Fibroblast of peridontal ligament (primary cell): ENCODE measurements at regions not wholly inside any gene's neighbourhood (a gene's known extent, or its start where the extent isn't known, plus 50 kb on each side); places are given as distances from the start of the nearest gene placed in this dataset.
"Not testable (repeated sequence)": the region's sequence is repeated elsewhere in the genome, so short reads cannot be mapped to it uniquely, and the experiment has no call there.

Source experiments
- DNase-seq: peaks from one replicate; pipeline ENCODE4 v3.0.0-alpha.2; 2010; ENCODE audit errors: extremely low read depth

DNA sequence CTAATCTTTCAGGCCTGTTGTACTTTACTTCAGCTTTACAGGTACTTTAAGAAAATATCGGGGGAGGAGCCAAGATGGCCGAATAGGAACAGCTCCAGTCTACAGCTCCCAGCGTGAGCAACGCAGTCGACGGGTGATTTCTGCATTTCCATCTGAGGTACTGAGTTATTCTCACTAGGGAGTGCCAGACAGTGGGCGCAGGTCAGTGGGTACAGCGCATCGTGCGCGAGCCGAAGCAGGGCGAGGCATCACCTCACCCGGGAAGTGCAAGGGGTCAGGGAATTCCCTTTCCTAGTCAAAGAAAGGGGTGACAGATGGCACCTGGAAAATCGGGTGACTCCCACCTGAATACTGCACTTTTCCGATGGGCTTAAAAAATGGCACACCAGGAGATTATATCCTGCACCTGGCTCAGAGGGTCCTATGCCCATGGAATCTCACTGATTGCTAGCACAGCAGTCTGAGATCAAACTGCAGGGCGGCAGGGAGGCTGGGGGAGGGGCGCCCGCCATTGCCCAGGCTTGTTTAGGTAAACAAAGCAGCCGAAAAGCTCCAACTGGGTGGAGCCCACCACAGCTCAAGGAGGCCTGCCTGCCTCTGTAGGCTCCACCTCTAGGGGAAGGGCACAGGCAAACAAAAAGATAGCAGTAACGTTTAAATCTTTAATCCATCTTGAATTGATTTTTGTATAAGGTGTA lies 1185.4 kb upstream of the LRRN3 start:
- DNase-seq: not testable (repeated sequence)

DNA sequence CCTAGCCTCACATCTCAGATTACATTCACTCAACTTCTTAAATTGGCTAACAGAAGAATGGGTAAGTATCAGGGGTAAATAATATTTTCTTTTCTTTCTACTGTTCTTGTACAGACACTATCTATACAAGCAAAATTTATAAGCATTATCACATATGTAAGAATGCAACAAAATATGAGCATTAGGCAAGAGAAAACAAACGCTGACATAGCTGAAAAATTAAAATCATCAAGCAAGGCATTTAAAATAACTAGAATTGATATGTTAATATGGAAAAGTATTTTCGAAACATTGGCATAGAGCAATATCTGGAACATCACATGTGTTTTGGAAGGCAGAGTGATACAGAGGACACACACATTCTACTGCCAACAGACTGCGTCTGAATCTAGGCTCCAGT lies 1175.3 kb upstream of the LRRN3 start:
- DNase-seq: no peak

DNA sequence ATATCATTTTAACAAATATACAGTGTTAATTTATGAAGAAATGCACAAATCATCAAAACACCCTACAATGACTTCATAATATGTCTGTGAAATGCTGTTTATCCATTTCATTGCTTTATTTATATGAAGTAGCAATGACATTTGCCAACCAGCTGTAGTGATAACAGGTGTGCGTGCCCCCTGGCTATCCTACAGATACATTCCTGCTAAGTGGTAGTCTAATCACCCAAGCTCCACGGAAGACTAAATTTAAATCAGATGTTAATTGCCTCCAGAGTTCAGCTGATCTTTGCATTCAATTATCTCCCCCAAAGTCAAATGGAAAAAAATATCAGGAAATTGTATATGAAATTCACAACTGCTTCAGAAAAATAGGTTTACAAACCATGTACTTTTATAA lies 1164.2 kb upstream of the LRRN3 start:
- no peak for DNase-seq

DNA sequence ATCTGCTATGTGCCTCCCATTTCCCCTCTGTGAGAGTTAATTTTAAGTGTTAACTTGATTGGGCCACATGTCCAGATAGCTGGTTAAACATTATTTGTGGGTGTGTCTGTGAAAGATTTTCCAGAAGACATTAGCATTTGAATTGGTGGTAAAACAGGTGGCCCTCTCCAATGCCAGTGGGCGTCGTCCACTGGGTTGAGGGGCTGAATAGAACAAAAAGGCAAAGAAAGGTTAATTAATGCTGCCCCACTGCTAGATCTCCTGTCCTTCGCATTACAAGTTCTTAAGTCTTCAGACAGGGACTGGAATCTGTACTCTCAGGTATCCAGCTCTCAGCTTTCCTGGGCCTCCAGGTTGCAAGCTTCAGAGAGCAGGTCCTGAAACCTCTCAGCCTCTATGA lies 1160.9 kb upstream of the LRRN3 start:
- DNase-seq: no peak

DNA sequence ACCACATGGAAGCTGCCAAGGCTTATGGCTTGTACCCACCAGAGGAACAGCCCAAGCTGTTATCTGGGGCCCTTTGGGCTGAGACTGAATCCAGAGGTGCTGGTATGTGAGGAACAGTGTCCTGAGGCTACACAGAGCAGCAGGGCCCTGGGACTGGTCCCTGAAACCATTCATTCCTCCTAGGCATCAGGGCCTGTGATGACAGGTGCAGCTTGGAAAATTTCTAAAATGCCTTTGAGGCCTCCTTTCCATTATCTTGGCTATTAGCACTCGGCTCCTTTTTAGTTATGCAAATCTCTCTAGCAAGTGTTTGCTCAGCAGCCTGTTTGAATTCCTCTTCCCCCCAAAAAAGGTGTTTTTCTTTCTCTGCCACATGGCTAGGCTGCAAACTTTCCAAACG lies 1151.7 kb upstream of the LRRN3 start:
- no peak for DNase-seq

DNA sequence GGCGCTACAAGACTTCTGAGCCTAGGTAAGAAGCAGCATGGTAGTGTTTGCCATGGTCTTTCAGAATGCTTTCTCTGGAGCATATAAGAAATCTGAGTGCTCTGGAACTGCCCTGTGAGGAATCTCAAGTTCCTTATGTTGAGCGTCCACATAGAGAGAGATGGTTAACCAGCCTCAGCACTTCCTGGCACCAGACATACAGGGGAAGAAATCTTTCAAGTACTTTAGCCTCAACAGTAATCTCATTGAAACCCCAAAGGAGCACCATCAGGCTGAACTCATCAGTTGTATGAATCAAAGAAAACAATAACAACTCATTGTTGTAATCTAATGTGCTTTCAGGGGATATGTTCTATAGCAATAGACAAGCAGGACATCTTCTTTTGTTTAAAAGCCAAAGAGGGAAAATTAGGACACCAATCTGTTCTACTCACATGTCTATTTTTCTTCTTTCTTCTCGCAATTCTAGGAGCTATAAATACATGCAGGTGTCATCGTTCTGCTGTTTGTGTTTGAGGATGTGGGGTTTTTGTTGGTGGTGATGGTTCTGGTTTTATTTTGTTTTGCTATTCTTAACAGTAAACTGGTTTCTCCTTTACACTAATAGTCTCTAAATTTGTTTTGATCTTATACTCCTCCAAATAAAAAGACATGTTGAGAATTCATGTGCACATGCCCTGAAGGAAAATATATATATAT lies 1145.0 kb upstream of the LRRN3 start:
- no peak for DNase-seq

DNA sequence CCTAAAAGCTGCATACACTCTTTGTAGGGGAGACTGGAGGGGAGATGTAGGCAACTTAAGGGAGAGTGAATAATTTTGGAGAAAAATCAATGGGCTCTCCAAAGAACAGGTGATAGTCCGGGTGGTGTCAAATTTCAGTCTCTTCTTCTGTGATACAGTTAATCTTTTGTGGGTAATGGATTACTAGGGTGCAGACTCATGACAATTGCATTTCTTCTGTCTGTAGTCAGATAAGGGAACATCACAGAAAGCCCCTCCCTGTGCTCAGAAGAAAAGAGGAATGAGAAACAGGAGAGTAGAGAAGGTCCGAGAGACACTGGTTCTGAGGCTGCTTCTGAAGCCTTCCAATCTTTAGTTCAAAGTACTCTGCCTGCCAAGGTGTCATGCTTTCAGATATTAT lies 1140.7 kb upstream of the LRRN3 start:
- no peak for DNase-seq

DNA sequence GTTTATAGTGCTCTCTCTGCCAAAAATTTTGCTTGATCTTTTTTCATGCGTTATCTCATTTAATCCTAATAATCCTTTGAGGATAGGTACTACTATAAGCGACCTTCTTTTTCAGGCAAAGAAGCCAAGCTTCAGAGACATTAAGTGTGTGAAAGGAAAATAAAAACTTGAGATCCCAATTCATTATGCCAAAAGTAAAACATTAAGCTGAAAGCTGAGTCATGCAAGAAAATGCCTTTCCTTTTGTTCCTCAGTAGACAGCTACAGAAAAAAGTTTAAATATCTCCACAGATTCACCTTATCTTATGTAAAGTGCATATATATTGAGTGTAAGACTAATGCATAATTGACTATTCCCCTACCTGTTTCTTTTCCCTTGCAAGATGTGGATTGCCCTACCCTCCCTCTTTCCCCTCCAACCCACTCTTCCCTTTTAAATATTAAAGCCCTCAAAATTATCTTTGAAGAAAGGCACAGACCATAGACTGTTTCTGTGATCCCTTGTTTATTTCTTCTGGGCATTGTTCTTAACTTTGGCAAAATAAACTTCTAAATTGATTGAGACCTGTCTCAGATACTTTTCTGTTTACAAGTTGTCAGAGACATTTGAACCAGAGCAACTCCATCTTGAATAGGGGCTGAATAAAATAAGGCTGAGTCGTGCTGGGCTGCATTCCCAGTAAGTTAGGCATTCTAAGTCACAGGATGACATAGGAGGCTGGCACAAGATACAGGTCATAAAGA lies 1139.9 kb upstream of the LRRN3 start:
- DNase-seq: no peak

DNA sequence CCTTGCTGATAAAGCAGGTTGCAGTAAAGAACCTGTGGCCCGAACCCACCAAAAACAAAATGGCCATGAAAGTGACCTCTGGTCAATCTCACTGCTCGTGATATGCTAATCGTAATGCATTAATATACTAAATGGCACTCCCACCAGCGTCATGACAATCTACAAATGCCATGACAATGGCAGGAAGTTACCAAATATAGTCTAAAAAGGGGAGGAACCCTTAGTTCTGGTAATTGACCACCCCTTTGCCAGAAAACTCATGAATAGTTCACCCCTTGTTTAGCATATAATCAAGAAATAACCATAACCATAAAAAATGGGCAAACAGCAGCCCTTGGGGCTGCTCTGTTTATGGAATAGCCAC lies 1139.4 kb upstream of the LRRN3 start:
- no peak for DNase-seq

DNA sequence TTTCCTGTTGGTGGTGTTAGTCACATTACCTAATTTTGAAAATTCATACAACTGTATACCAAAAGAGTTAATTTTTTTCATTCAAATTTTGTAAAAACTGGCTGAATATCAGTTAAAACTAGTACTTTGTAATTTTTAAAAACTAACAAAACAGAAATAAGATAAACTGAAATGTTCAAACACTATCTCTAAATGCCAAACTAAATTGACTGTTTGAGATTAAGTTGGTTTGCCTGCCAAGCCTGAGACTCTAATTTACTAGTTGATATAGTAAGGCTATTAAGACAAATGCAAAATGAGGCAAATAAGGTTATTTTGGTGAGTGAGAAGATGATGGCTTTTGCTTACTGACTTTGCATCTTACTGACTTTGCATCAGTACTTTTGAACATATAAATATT lies 1134.9 kb upstream of the LRRN3 start:
- no peak for DNase-seq

DNA sequence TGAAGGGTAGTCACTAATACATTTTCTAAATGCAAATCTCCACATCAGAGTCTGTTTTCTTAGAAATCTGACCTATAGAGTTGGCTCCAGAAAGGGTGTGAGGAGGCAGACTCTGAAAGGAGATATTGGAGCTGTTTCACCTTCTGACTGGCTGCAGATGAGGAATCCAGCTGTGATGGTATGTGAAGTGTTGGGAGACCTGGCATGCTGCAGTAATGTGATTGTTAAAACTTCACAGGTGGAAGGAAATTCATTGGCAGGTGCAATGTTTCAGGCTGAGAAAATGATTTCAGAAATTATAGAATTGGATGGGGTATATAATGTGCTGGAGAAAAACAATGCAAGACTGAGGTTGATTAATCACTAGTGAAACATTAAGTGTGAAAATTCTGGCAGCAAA lies 1134.0 kb upstream of the LRRN3 start:
- DNase-seq: no peak

DNA sequence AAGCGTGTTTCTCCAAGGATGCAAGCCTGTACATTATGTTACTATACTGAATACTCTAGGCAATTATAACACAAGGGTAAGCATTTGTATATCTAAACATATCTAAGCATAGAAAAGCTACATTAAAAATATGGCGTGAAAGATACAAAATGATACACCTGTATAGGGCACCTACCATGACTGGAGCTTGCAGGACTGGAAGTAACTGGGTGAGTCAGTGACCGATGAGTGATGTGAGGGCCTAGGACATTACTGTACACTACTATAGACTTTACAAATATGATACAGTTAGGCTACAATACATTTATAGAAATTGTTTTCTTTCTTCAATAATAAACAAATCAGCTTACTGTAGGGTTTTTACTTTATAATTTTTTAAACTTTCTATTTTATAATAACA lies 1127.2 kb upstream of the LRRN3 start:
- DNase-seq: no peak

DNA sequence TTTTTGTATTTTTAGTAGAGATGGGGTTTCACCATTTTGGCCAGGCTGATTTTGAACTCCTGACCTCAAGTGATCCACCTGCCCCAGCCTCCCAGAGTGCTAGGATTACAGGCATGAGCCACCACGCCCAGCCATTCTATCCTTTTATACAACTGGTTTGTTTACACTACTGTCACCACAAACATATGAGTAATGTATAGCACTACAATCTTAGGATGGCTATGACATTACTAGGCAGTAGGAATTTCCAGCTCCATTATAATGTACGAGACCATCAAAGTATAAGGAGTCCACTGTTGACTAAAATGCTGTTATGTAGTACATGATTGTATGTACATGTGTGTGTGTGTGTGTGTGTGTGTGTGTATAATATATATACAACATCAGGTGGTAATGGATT lies 1126.1 kb upstream of the LRRN3 start:
- DNase-seq: no peak

DNA sequence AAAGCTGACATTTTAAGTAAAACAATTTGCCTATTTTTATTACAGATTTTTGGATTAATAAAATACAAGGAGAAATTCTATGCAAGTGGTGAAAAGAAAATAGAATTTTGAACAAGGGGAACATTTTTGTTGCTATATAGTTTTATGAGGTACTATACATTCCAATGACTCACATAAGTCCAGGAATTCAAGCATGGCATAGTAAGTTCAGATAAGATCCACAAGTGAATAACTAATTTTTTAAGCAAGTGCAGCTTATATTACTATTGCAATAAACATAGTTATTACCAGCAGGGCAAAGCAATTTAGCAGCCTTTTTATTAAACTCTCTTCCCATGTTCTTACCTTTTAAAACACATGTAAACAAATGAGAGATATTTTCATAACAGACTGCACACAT lies 1123.5 kb upstream of the LRRN3 start:
- DNase-seq: no peak

DNA sequence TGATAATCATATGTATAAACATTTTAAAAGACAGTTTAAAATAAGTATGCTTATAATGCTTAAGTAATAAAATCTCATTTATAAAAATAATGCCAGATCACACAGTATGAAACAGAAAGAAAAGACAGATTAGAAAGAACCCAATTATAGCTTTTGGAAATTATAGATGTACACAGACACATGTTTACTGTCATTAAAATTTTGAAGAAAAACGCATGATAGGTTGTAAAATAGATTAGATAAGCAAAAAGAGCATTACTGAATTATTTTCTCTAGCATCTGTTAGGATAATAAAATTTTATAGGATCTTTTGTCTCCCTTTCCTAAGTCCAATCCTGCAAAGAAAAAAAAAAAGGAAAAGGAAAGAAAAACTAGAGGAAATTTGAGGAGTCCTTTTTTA lies 1107.3 kb upstream of the LRRN3 start:
- DNase-seq: no peak

DNA sequence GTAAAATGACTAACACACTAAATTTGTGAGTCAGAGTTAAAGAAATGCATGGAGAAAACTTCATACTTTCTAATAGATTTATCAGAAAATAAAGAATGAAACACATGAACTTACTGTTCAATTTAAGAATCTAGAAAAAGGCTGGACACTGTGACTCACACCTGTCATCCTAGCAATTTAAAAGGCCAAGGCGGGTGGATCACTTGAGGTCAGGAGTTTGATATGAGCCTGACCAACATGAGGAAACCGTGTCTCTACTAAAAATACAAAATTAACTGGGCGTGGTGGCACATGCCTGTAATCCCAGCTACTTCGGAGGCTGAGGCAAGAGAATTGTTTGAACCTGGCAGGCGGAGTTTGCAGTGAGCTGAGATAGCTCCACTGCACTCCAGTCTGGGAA lies 1106.2 kb upstream of the LRRN3 start:
- no peak for DNase-seq

DNA sequence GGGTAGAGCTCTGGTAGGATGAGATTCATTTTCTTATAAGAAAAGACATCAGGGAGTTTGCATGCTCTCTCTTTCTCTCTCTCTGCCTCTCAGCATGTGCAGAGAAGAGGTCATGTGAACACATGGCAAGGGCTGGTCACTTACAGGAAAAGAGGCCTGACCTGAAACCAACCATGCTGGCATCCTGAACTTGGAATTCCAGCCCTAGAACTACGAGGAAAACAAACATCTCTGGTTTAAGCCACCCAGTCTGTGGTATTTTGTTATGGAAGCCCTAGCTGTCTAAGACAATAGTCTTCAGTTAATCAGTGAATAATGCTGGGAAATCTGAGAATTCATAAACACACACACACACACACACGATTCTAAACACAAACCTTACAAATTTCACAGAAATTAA lies 1104.2 kb upstream of the LRRN3 start:
- DNase-seq: no peak

DNA sequence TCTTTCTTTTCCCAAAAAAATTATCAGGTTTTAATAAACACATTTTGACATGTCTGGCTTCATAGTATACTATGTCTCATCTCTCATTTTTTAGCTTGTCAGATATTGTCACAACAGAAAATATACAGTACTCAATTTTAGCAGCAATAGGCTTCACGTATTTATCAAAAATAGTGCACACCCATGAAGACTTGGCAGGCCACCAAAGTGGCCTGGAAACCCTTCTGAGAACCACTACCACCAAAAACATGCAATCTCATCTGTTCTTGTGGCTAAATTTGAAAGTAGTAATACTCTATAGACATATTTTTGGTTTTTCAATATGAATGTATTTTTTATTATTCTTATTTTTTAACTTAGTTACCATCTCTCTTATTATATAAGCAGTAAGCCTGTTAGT lies 1094.5 kb upstream of the LRRN3 start:
- no peak for DNase-seq

DNA sequence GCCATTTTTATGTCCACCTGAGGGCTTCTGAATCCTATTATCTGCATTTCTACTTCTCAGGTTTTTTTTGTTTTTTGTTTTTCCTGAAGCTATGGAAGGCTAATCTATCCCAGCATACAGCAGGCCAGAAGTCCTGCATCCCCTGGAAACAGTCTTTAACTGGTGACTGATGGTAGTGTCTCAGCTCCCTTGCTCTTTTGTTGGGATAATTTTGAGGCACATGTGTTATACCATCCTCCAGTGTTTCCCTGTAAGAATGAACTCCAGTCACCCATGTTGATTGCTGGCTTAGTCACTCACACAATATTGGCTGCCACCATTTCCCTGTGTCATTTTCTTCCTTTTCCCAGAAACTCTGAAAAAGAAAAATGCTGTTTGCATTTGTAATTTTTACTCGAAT lies 1094.0 kb upstream of the LRRN3 start:
- DNase-seq: no peak

DNA sequence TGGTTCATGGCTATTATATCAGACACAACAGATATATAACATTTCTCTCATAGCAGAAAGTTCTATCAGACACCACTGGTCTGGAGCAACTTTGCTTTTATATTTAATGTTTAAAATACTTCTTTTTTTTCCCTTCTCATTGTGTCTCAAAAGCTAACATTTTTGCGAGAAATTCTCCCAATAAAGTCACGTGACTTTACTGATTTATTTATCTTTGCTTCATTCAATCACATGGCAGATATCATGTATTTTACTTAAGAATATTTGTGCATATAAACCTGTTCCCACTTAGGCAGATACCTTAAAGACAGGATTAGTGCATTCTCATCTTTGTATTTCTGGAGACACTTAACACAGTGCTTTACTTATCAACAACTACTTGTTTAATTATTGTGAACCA lies 1093.1 kb upstream of the LRRN3 start:
- DNase-seq: no peak

DNA sequence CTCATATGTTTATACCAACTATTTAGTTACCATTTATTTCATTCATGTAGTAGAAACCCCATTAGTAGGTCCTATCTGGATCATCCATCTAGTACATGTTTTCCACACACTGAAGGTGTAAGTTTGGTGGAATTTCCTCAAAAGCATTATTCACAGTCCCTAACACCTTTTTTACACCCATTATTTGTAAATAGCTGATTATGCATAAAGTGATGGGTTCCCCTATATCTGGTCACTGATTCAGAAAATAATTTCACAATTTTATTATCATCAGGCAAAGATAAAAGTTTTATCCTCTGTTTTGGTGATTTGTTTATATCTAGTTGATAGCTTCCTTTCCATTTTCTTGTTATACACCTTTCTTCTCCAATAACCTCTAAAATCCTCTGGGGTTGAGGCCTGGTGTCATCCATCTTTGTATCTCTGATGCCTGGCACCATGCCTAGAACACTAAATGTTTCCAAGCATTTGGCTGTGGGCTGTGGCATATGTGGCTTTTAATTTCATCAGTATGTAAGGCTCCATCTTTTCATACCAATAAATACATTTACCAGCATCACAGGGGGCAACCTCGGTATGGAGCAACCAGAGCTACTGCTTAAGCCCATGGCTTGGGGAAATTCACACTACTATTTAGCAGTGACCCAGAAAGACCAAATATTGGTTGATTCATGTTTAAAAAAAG lies 1089.5 kb upstream of the LRRN3 start:
- DNase-seq: no peak

DNA sequence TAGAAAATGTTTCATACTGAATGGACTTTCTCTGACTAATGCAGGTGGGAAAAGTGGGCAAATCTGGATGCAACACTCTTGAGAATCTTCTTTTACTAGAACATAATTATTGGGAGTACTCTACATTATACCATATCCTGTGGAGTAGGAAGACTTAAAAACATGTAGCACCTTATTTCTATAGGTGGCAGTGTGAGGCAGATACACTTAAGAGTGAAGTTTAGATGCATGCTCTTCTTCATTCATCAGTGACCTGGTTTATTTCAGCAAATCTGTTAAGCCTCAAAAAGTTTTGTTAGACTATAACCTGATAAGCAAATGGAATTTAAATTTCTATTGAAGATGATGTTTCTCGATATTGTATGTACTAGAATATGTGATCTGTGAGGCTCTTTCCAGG lies 1087.1 kb upstream of the LRRN3 start:
- DNase-seq: no peak
